Hepatocyte (in vitro differentiated cells): ENCODE measurements at regions not wholly inside any gene's neighbourhood (a gene's known extent, or its start where the extent isn't known, plus 50 kb on each side); places are given as distances from the start of the nearest gene placed in this dataset.

ENCODE experiments used
- EZH2phosphoT487 ChIP-seq: fragments of 200-600 bp; sonication (generic); IDR thresholded peaks from one replicate; pipeline ENCODE4 v1.6.1; 2018; ENCODE audit warnings: antibody characterized with exemption, mild to moderate bottlenecking, low read depth, moderate library complexity; ENCODE audit not compliant: unreplicated experiment, severe bottlenecking
- TF ChIP-seq, protein P1 (sequence below): fragments of 200-600 bp; sonication (generic); IDR thresholded peaks from 2 replicates; pipeline ENCODE4 v1.5.1; 2016; ENCODE audit warnings: antibody characterized with exemption, mild to moderate bottlenecking; ENCODE audit not compliant: poor library complexity

DNA sequence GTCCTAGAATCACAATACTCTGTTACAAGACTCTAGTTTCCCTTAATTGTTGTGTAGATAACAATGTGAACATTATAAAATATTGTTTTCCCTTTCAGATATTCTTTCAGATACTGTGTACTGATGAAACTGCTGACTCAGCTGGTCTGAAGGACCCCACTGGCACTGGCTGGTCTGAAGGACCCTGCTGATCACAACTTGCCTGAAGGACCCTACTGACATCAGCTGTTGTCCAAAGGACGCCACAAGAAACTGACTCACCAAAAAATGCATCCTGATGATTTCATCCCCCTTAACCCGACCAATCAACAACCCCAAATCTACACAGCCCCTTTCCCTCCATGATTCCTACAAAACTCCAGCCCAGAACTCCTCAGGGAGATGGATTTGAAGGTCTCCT, 258.8 kb upstream of the GNPDA2 start:
- TF ChIP-seq, protein P1, sequence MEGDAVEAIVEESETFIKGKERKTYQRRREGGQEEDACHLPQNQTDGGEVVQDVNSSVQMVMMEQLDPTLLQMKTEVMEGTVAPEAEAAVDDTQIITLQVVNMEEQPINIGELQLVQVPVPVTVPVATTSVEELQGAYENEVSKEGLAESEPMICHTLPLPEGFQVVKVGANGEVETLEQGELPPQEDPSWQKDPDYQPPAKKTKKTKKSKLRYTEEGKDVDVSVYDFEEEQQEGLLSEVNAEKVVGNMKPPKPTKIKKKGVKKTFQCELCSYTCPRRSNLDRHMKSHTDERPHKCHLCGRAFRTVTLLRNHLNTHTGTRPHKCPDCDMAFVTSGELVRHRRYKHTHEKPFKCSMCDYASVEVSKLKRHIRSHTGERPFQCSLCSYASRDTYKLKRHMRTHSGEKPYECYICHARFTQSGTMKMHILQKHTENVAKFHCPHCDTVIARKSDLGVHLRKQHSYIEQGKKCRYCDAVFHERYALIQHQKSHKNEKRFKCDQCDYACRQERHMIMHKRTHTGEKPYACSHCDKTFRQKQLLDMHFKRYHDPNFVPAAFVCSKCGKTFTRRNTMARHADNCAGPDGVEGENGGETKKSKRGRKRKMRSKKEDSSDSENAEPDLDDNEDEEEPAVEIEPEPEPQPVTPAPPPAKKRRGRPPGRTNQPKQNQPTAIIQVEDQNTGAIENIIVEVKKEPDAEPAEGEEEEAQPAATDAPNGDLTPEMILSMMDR, result no peak
- TF ChIP-seq EZH2phosphoT487, result no peak
